ENCODE measurements at regions not wholly inside any gene's neighbourhood (a gene's known extent, or its start where the extent isn't known, plus 50 kb on each side); places are given as distances from the start of the nearest gene placed in this dataset.

GRCh38 chr2:81647715-81648230 lies 1343.2 kb upstream of the LRRTM1 start:
- no peak for TF ChIP-seq EZH2 (IDR thresholded peaks at IDR 0.05; ENCODE audit: low read length)
- TF ChIP-seq CTCF (optimal IDR thresholded peaks at IDR 0.05 in 1 of 3, IDR thresholded peaks at IDR 0.05 in 1 of 3, conservative IDR thresholded peaks at IDR 0.05 in 1 of 3; ENCODE audit: extremely low read depth in 1 of 3, insufficient read depth in 2 of 3, low read length in 3 of 3) = no peak
